A549 (cell line): ENCODE measurements at regions not wholly inside any gene's neighbourhood (a gene's known extent, or its start where the extent isn't known, plus 50 kb on each side); places are given as distances from the start of the nearest gene placed in this dataset.

Experiments used
- ELK1 ChIP-seq: fragments of 150-350 bp; IDR thresholded peaks from 2 replicates; pipeline ENCODE4 v1.6.1; 2014; ENCODE audit warnings: low read depth, mild to moderate bottlenecking, low read length
- POLR2A ChIP-seq: IDR thresholded peaks from 2 replicates; pipeline ENCODE4 v1.6.1; 2012; ENCODE audit warnings: mild to moderate bottlenecking, low read length
- SREBF2 ChIP-seq: fragments of 450-650 bp; IDR thresholded peaks from 2 replicates; pipeline ENCODE4 v1.6.1; 2014; ENCODE audit warnings: mild to moderate bottlenecking, moderate library complexity
- TF ChIP-seq, protein P1 (sequence below): fragments of >200 bp; sonication (Bioruptor Twin); formaldehyde crosslinking; IDR thresholded peaks from 3 replicates; pipeline ENCODE4 v1.5.1; 2016

DNA sequence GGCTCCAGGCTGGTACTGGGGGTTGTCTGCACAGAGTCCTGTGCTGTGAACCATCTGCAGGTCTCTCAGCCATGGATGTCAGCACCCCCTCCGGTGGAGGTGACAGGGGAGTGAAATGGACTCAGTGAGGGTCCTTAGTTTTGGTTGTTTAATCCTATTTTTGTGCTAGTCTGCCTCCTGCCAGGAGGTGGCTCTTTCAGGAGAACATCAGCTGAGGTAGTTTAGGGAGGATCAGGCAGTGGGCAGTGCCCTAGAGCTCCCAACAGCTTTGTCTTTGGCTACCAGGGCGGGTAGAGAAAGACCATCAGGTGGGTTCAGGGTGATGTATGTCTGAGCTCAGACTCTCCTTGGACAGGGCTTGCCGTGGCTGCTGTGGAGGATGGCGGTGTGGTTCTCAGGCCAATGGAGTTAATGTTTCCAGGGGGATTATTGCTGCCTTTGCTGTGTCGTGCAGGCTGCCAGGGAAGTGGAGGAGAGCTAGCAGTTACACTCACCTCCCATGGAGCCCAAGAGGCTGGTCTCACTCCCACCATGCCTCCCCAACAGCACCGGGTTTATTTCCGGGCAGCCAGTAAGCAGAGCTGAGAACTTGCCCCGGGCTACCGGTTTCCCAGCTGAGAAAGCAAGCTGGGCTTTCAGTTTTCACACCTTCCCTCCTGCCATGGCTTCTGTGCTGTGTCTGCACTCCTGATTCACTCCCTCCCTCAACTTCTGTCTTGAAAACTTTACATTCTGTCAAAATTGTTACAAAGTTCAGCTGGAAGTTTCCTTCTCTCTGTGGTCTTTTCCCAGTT lies 563.4 kb downstream of the XIRP2 start:
- TF ChIP-seq, protein P1, sequence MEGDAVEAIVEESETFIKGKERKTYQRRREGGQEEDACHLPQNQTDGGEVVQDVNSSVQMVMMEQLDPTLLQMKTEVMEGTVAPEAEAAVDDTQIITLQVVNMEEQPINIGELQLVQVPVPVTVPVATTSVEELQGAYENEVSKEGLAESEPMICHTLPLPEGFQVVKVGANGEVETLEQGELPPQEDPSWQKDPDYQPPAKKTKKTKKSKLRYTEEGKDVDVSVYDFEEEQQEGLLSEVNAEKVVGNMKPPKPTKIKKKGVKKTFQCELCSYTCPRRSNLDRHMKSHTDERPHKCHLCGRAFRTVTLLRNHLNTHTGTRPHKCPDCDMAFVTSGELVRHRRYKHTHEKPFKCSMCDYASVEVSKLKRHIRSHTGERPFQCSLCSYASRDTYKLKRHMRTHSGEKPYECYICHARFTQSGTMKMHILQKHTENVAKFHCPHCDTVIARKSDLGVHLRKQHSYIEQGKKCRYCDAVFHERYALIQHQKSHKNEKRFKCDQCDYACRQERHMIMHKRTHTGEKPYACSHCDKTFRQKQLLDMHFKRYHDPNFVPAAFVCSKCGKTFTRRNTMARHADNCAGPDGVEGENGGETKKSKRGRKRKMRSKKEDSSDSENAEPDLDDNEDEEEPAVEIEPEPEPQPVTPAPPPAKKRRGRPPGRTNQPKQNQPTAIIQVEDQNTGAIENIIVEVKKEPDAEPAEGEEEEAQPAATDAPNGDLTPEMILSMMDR, result no peak
- TF ChIP-seq SREBF2 (no peak), POLR2A (no peak), ELK1 (no peak)
